GM12878 (cell line): ENCODE measurements at regions not wholly inside any gene's neighbourhood (a gene's known extent, or its start where the extent isn't known, plus 50 kb on each side); places are given as distances from the start of the nearest gene placed in this dataset.

Source experiments
- ATAC-seq: fragments of 200-7000 bp; cut with Tn5 transposase; 3 replicates; pipeline ENCODE4 v1.9.1; 2020; ENCODE audit warnings: mild to moderate bottlenecking, moderate library complexity
- BruUV-seq: library from RNA; stranded (reverse); fragments of 400-500 nt; replicated peaks from 2 replicates; lab custom pipeline; 2021; lab: Mats Ljungman, UMichigan
- CTCF ChIA-PET: fragments of 300-600 bp; sonication (Branson Sonifier 250); formaldehyde crosslinking; extraction: SDS; loops from one replicate; lab custom pipeline; 2021; ENCODE audit warnings: inconsistent platforms; lab: Yijun Ruan, JAX
- POLR2A ChIA-PET: fragments of 350-600 bp; formaldehyde crosslinking; extraction: SDS; loops from one replicate; lab custom pipeline; 2021; ENCODE audit warnings: inconsistent platforms; lab: Charles Lee
- RAD21 ChIA-PET: fragments of 300-600 bp; sonication (Branson Sonifier 250); formaldehyde crosslinking; loops from one replicate; lab custom pipeline; 2023; ENCODE audit warnings: antibody characterized with exemption; ENCODE audit not compliant: unreplicated experiment; lab: Charles Lee
- SMC1A ChIA-PET: fragments of 300-600 bp; sonication (Branson Sonifier 250); formaldehyde crosslinking; loops from one replicate; lab custom pipeline; 2023; ENCODE audit not compliant: unreplicated experiment, uncharacterized antibody; lab: Charles Lee
- DNase-seq: peaks from one replicate; pipeline ENCODE4 v3.0.0-alpha.2; 2011; ENCODE audit warnings: low read depth, low spot score
- FAIRE-seq: peaks from 3 replicates; lab custom pipeline; 2011; peaks lifted over from hg19 to GRCh38; lab: Jason Lieb, UNC
- H2AFZ ChIP-seq: 2 replicates; pipeline ENCODE4 v1.6.0; 2011; ENCODE audit warnings: low read depth, low read length, control low read depth; ENCODE audit not compliant: control insufficient read depth
- H3K27ac ChIP-seq: 2 replicates; pipeline ENCODE4 v1.5.1; 2011; ENCODE audit warnings: control low read depth; ENCODE audit not compliant: control insufficient read depth, insufficient read depth
- H3K27me3 ChIP-seq, 2 experiments: replicated peaks in 1 of 2; 2 replicates each; pipeline versions ENCODE4 v1.6.0 to v1.6.1; 2011; ENCODE audit warnings: low read length in 1 of 2; ENCODE audit not compliant: control insufficient read depth in 2 of 2, insufficient read depth in 2 of 2
- H3K36me3 ChIP-seq, 2 experiments: 2 replicates each; pipeline ENCODE4 v1.5.1; 2011; ENCODE audit warnings: low read length in 1 of 2; ENCODE audit not compliant: control insufficient read depth in 2 of 2, insufficient read depth in 2 of 2
- H3K4me1 ChIP-seq: 2 replicates; pipeline ENCODE4 v1.6.1; 2011; ENCODE audit warnings: mild to moderate bottlenecking, low read length, moderate library complexity, mixed read lengths; ENCODE audit not compliant: control insufficient read depth, insufficient read depth
- H3K4me2 ChIP-seq: 2 replicates; pipeline ENCODE4 v1.6.0; 2011; ENCODE audit warnings: control low read depth; ENCODE audit not compliant: control insufficient read depth, insufficient read depth
- H3K4me3 ChIP-seq: fragments of 200-600 bp; sonication (generic); 2 replicates; pipeline ENCODE4 v1.5.1; 2016
- H3K79me2 ChIP-seq: 2 replicates; pipeline ENCODE4 v1.6.0; 2011; ENCODE audit warnings: low read length; ENCODE audit not compliant: control insufficient read depth, insufficient read depth
- H3K9ac ChIP-seq: 2 replicates; pipeline ENCODE4 v1.8.0; 2011; ENCODE audit warnings: low read length, control low read depth, mixed read lengths; ENCODE audit not compliant: control insufficient read depth, insufficient read depth
- H3K9me3 ChIP-seq: replicated peaks from 3 replicates; pipeline ENCODE4 v1.5.1; 2011; ENCODE audit warnings: mild to moderate bottlenecking, low read length; ENCODE audit not compliant: control insufficient read depth, insufficient read depth
- H4K20me1 ChIP-seq: 2 replicates; pipeline ENCODE4 v1.6.0; 2011; ENCODE audit not compliant: control insufficient read depth, insufficient read depth
- CREB1 ChIP-seq: IDR thresholded peaks from 2 replicates; pipeline ENCODE4 v1.6.1; 2012; ENCODE audit warnings: low read depth, mild to moderate bottlenecking, inconsistent platforms
- CREM ChIP-seq: IDR thresholded peaks from 2 replicates; pipeline ENCODE4 v1.6.1; 2014; ENCODE audit warnings: antibody characterized with exemption, low read depth
- MEF2A ChIP-seq: IDR thresholded peaks from 2 replicates; pipeline ENCODE4 v1.6.1; 2011; ENCODE audit warnings: low read depth, mild to moderate bottlenecking, low read length, moderate library complexity; ENCODE audit not compliant: insufficient read depth
- NFYA ChIP-seq: IDR thresholded peaks from 2 replicates; pipeline ENCODE4 v1.6.1; 2011; ENCODE audit warnings: low read depth, mild to moderate bottlenecking, low read length, improper control_type of control experiment, borderline replicate concordance
- NR2C2 ChIP-seq: IDR thresholded peaks from 2 replicates; pipeline ENCODE4 v1.6.1; 2011; ENCODE audit warnings: borderline replicate concordance, low read depth; ENCODE audit not compliant: control insufficient read depth, insufficient read length
- PAX8 ChIP-seq: fragments of 450-650 bp; IDR thresholded peaks from 2 replicates; pipeline ENCODE4 v1.6.1; 2017; ENCODE audit warnings: mild to moderate bottlenecking, moderate library complexity
- RCOR1 ChIP-seq: conservative IDR thresholded peaks from 2 replicates; pipeline ENCODE4 v1.6.1; 2012; ENCODE audit warnings: low read depth, low read length, improper control_type of control experiment
- SREBF2 ChIP-seq: IDR thresholded peaks from 2 replicates; pipeline ENCODE4 v1.6.1; 2012; ENCODE audit warnings: mild to moderate bottlenecking, low read length
- SRF ChIP-seq, 2 experiments: IDR thresholded peaks; 2 replicates each; pipeline ENCODE4 v1.6.1; 2011; ENCODE audit warnings: low read depth in 2 of 2, low read length in 2 of 2, mild to moderate bottlenecking in 1 of 2, moderate library complexity in 1 of 2
- YBX1 ChIP-seq: fragments of 450-650 bp; IDR thresholded peaks from 2 replicates; pipeline ENCODE4 v1.6.1; 2016; ENCODE audit warnings: antibody characterized with exemption
- ZNF24 ChIP-seq: fragments of 450-650 bp; IDR thresholded peaks from 2 replicates; pipeline ENCODE4 v1.6.1; 2017; ENCODE audit warnings: antibody characterized with exemption, mild to moderate bottlenecking
- ZNF384 ChIP-seq: IDR thresholded peaks from 2 replicates; pipeline ENCODE4 v1.6.1; 2012; ENCODE audit warnings: low read depth, mild to moderate bottlenecking, low read length, improper control_type of control experiment, borderline replicate concordance
- WGBS: methylation state at CpG from one replicate; pipeline ENCODE4 v1.1.6; 2016; ENCODE audit warnings: low lambda C conversion rate; ENCODE audit not compliant: insufficient replicate concordance, insufficient coverage; ENCODE audit errors: missing lambda C conversion rate; 5-methylcytosine and 5-hydroxymethylcytosine counted together
- in situ Hi-C: fragments of 300-500 bp; cut with MboI; formaldehyde crosslinking; loops from 9 replicates; pipeline ENCODE4 v1.14.3; 2018; ENCODE audit warnings: mixed read lengths
- intact Hi-C: fragments of 100-400 bp; cut with micrococcal nuclease; formaldehyde crosslinking; loops from one replicate; pipeline ENCODE4 v1.14.2; 2022; ENCODE audit not compliant: unreplicated experiment
- TF ChIP-seq, protein P1 (sequence below), 3 experiments: IDR thresholded peaks in 2 of 3; conservative IDR thresholded peaks in 1 of 3; 2 replicates each; pipeline ENCODE4 v1.5.1; 2011; ENCODE audit warnings: low read depth in 3 of 3, low read length in 3 of 3, mild to moderate bottlenecking in 3 of 3, control low read depth in 2 of 3, moderate library complexity in 2 of 3, inconsistent platforms in 1 of 3, mixed read lengths in 1 of 3; ENCODE audit not compliant: control insufficient read depth in 2 of 3, insufficient read depth in 1 of 3; ENCODE audit errors: extremely low read depth in 1 of 3
- TF ChIP-seq, protein P2 (sequence below): fragments of 450-650 bp; conservative IDR thresholded peaks from 2 replicates; pipeline ENCODE4 v1.6.1; 2017; ENCODE audit warnings: mild to moderate bottlenecking, moderate library complexity
- TF ChIP-seq, protein P3 (sequence below): fragments of 450-650 bp; IDR thresholded peaks from 2 replicates; pipeline ENCODE4 v1.6.1; 2016; ENCODE audit warnings: mild to moderate bottlenecking
- TF ChIP-seq, protein P4 (sequence below): fragments of 450-650 bp; IDR thresholded peaks from 2 replicates; pipeline ENCODE4 v1.6.1; 2017; ENCODE audit warnings: borderline replicate concordance
- TF ChIP-seq, protein P5 (sequence below): IDR thresholded peaks from 2 replicates; pipeline ENCODE4 v1.6.1; 2011; ENCODE audit warnings: low read depth, mild to moderate bottlenecking, low read length, moderate library complexity, borderline replicate concordance; ENCODE audit errors: extremely low read depth

DNA sequence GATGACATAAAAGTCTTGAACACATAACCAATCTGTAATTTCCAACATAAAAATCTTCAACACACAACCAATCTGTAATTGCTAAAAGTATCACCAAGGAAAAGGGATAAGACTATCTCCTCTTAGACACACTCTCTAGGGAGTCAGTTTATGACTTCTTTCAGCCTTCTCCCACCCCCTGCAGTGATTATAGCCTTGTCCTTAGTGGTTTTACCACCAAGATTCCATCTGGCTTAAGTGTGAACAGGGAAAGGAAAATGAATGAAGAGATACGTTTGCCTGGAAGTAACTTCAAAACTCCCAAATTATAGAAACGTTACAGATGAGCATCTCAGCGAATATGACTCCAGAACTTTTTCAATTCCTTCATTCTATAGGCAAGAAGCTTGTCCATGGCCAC lies 136.2 kb upstream of the RASSF8 start:
- ChIA-PET CTCF (no interaction called here), POLR2A (no interaction called here)
- H3K9ac ChIP-seq: no peak overlapping the region

More for the DNA sequence above, 136.2 kb upstream of the RASSF8 start:
- Histone ChIP-seq H3K27me3 (no peaks in the 10 kb centered on the region; a peak in 2 of 4 replicates), H3K4me1 (no peaks in the 10 kb centered on the region), H2AFZ (no peak overlapping the region), H3K79me2 (no peaks in the 10 kb centered on the region), H3K4me3 (no peak overlapping the region), H3K36me3 (no peaks in the 10 kb centered on the region), H3K27ac (no peak overlapping the region), H4K20me1 (no peaks in the 10 kb centered on the region; the same call in 1 of the 2 replicates), H3K4me2 (no peak overlapping the region), H3K9me3 (no peaks in the 10 kb centered on the region)
- SMC1A ChIA-PET: no interaction called here
- RAD21 ChIA-PET: no interaction called here
- FAIRE-seq (no peak), ATAC-seq (no peak), DNase-seq (no peak)
- WGBS: 3% methylated on average over 3 of the region's 3 CpGs
- TF ChIP-seq PAX8 (no peak), MEF2A (no peak), SREBF2 (no peak), CREB1 (no peak), ZNF384 (no peak), ZNF24 (no peak), NFYA (no peak), SRF (IDR thresholded peaks at IDR 0.05; ENCODE audit: low read depth in 2 of 2, low read length in 2 of 2) (no peak), NR2C2 (no peak), RCOR1 (no peak), YBX1 (no peak), CREM (no peak)
- TF ChIP-seq, protein P1, sequence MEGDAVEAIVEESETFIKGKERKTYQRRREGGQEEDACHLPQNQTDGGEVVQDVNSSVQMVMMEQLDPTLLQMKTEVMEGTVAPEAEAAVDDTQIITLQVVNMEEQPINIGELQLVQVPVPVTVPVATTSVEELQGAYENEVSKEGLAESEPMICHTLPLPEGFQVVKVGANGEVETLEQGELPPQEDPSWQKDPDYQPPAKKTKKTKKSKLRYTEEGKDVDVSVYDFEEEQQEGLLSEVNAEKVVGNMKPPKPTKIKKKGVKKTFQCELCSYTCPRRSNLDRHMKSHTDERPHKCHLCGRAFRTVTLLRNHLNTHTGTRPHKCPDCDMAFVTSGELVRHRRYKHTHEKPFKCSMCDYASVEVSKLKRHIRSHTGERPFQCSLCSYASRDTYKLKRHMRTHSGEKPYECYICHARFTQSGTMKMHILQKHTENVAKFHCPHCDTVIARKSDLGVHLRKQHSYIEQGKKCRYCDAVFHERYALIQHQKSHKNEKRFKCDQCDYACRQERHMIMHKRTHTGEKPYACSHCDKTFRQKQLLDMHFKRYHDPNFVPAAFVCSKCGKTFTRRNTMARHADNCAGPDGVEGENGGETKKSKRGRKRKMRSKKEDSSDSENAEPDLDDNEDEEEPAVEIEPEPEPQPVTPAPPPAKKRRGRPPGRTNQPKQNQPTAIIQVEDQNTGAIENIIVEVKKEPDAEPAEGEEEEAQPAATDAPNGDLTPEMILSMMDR (IDR thresholded peaks at IDR 0.05 in 2 of 3, conservative IDR thresholded peaks at IDR 0.05 in 1 of 3; ENCODE audit: control insufficient read depth in 2 of 3, extremely low read depth in 1 of 3, insufficient read depth in 1 of 3, low read depth in 3 of 3, low read length in 3 of 3): no peak
- TF ChIP-seq, protein P2, sequence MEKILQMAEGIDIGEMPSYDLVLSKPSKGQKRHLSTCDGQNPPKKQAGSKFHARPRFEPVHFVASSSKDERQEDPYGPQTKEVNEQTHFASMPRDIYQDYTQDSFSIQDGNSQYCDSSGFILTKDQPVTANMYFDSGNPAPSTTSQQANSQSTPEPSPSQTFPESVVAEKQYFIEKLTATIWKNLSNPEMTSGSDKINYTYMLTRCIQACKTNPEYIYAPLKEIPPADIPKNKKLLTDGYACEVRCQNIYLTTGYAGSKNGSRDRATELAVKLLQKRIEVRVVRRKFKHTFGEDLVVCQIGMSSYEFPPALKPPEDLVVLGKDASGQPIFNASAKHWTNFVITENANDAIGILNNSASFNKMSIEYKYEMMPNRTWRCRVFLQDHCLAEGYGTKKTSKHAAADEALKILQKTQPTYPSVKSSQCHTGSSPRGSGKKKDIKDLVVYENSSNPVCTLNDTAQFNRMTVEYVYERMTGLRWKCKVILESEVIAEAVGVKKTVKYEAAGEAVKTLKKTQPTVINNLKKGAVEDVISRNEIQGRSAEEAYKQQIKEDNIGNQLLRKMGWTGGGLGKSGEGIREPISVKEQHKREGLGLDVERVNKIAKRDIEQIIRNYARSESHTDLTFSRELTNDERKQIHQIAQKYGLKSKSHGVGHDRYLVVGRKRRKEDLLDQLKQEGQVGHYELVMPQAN: no peak
- TF ChIP-seq, protein P3, sequence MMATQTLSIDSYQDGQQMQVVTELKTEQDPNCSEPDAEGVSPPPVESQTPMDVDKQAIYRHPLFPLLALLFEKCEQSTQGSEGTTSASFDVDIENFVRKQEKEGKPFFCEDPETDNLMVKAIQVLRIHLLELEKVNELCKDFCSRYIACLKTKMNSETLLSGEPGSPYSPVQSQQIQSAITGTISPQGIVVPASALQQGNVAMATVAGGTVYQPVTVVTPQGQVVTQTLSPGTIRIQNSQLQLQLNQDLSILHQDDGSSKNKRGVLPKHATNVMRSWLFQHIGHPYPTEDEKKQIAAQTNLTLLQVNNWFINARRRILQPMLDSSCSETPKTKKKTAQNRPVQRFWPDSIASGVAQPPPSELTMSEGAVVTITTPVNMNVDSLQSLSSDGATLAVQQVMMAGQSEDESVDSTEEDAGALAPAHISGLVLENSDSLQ: no peak
- TF ChIP-seq, protein P4, sequence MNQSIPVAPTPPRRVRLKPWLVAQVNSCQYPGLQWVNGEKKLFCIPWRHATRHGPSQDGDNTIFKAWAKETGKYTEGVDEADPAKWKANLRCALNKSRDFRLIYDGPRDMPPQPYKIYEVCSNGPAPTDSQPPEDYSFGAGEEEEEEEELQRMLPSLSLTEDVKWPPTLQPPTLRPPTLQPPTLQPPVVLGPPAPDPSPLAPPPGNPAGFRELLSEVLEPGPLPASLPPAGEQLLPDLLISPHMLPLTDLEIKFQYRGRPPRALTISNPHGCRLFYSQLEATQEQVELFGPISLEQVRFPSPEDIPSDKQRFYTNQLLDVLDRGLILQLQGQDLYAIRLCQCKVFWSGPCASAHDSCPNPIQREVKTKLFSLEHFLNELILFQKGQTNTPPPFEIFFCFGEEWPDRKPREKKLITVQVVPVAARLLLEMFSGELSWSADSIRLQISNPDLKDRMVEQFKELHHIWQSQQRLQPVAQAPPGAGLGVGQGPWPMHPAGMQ: no peak
- TF ChIP-seq, protein P5, sequence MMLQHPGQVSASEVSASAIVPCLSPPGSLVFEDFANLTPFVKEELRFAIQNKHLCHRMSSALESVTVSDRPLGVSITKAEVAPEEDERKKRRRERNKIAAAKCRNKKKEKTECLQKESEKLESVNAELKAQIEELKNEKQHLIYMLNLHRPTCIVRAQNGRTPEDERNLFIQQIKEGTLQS: no peak
- no TSS peak for BruUV-seq
- in situ Hi-C loops: no loop called here
- intact Hi-C loops: no loop called here
